ENCODE measurements at regions not wholly inside any gene's neighbourhood (a gene's known extent, or its start where the extent isn't known, plus 50 kb on each side); places are given as distances from the start of the nearest gene placed in this dataset.

DNA sequence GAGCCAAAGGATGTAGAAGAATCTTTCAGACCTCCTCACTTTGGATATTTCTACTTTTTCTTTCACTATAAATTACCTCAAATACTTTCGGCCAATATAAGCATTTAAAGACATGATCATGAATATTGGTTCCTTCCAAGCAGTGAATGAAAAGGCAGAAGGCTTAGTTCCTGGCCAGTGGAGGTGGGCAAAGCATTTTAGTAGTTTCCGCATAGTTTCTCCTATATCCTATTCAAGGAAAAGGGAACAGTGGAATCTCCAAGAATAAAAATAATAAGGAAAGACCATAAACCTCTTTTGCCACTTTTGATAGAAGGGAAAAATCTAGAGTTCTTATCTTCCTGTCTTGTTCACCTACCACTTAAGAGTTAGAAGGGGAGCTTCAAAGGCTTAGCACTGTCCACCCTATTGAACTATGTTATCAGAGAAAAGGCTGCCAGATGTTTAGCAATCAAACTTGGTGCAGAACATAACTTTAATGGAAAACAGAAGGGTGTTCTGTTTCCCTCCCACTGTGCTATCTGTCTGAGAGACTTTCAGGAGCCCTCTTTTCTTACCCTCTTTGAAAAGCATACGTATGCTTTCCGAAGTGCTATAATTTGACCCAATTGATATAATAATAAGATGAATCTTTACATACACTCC, 155.6 kb upstream of the DPH6 start:
- no peak for DNase-seq
- no peak overlapping the region for H3K4me3 ChIP-seq (ENCODE audit: insufficient read depth, low read depth, low read length, poor library complexity, severe bottlenecking)
- no peaks in the 10 kb centered on the region for H3K4me1 ChIP-seq (ENCODE audit: control insufficient read depth, insufficient read depth, low read length, poor library complexity, severe bottlenecking)
- no peak overlapping the region for H3K27ac ChIP-seq (ENCODE audit: insufficient read depth, low read length, poor library complexity, severe bottlenecking)
- H3K27me3 ChIP-seq (replicated peaks; ENCODE audit: control insufficient read depth, insufficient read depth, low read length, poor library complexity, severe bottlenecking), result no peaks in the 10 kb centered on the region
- no peaks in the 10 kb centered on the region for H3K36me3 ChIP-seq (ENCODE audit: control insufficient read depth, insufficient read depth, low read length)
- H3K9me3 ChIP-seq (ENCODE audit: control insufficient read depth, low read length), result no peaks in the 10 kb centered on the region

DNA sequence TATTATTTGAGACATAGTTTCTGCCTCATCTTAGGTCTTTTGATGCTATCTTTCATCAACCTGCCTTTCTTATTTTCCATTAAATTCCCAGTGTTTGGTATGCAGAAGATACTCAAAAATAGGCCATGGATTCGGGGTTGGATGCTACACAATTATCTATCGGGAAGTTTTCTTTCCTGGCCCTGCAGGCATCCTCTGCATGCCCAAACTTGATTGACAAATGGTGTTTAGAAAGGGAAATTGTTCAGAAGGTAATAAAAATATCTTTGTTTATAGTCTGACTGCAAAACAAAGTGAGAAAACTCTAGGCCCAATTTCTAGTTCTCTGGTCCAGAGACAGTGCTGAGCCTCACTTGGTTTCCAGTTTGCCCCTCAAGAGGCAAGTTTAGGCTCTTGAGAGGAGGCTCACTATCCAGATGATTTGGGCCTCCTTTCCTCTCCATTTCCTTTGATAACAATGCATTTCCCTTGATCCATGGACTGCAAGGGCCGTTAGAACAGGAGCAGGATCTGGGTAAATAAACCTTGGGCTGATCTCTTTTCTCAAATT, 157.1 kb upstream of the DPH6 start:
- no peaks in the 10 kb centered on the region for H3K4me1 ChIP-seq (ENCODE audit: control insufficient read depth, insufficient read depth, low read length, poor library complexity, severe bottlenecking)
- H3K27me3 ChIP-seq (replicated peaks; ENCODE audit: control insufficient read depth, insufficient read depth, low read length, poor library complexity, severe bottlenecking), result no peaks in the 10 kb centered on the region
- no peaks in the 10 kb centered on the region for H3K36me3 ChIP-seq (ENCODE audit: control insufficient read depth, insufficient read depth, low read length)
- DNase-seq, result no peak
- no peak overlapping the region for H3K4me3 ChIP-seq (ENCODE audit: insufficient read depth, low read depth, low read length, poor library complexity, severe bottlenecking)
- no peaks in the 10 kb centered on the region for H3K9me3 ChIP-seq (ENCODE audit: control insufficient read depth, low read length)
- no peak overlapping the region for H3K27ac ChIP-seq (ENCODE audit: insufficient read depth, low read length, poor library complexity, severe bottlenecking)

DNA sequence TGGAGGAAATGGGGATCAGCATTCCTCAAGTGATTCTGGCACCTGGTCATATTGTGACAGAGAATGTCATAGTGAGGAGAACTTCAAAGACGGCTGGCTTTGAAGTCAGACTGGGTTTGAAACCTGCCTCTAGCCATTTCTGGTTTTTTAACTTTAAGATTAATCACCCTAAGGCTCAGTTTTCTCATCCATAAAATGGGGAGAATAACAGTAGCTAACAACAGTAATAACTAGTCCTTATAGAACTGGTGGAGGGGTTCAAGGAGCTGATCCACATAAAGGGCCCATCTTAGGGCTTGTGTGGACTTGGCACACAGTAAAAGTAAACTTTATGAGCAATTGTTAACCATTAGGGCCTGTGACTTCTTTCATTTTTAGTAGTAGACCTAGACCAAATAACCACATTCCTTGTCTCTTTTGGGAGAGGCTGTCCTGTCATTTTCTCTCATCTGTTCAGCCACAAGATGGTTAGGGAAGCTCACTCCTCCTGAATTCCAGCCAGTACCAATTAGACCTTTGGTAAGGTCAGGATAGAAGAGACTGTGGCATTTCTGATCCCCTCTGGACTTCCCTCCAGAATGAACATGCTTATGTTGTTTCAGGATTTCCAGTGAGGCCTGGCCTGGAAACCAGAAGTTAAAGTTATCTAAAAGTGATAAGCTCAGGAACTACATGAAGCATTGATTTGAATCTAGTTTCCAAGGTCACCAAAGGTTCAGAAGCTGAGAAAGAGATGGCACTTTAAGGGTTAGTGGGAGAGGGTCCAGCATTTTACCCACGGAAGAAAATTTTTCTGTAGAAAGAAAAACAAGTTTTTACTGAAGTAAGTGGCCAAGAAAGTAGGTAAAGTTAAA, 159.3 kb upstream of the DPH6 start:
- H3K9me3 ChIP-seq (ENCODE audit: control insufficient read depth, low read length), result no peaks in the 10 kb centered on the region
- no peaks in the 10 kb centered on the region for H3K36me3 ChIP-seq (ENCODE audit: control insufficient read depth, insufficient read depth, low read length)
- no peak overlapping the region for H3K4me3 ChIP-seq (ENCODE audit: insufficient read depth, low read depth, low read length, poor library complexity, severe bottlenecking)
- no peaks in the 10 kb centered on the region for H3K27me3 ChIP-seq (replicated peaks; ENCODE audit: control insufficient read depth, insufficient read depth, low read length, poor library complexity, severe bottlenecking)
- DNase-seq, result no peak
- no peak overlapping the region for H3K27ac ChIP-seq (ENCODE audit: insufficient read depth, low read length, poor library complexity, severe bottlenecking)
- no peaks in the 10 kb centered on the region for H3K4me1 ChIP-seq (ENCODE audit: control insufficient read depth, insufficient read depth, low read length, poor library complexity, severe bottlenecking)

DNA sequence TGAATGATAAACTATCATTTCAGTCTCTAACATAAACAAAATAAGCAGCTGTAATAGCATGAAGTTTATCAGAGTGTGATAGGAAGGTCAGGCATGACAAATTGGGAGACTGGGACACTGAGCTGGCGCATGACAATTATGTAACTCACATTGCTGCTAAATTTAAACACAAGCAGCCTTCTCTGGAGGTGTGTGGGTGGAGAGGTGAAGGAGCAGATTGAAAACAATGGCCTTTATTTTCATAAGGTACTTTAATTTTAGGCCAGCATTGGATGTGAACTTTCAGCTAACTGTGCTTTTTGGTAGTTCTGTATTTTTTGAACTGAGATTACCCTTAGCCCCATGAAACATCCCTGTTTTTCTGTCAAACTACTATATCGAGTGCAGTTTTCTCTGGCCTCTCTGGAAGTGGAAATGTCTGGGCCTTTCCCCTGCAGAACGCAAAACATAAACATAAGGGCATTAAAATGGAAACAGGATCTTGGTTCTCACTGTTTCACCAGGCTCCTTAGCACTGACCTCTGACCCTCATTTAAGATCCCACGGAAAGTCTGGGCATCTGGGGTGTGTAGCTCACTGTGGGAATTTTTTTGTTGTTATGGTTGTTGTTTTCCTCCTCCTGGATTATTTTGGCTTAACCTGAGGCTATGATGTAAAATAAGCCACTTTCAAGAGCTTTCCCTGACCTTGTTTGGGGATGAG, 160.1 kb upstream of the DPH6 start:
- no peaks in the 10 kb centered on the region for H3K4me1 ChIP-seq (ENCODE audit: control insufficient read depth, insufficient read depth, low read length, poor library complexity, severe bottlenecking)
- no peaks in the 10 kb centered on the region for H3K27me3 ChIP-seq (replicated peaks; ENCODE audit: control insufficient read depth, insufficient read depth, low read length, poor library complexity, severe bottlenecking)
- H3K4me3 ChIP-seq (ENCODE audit: insufficient read depth, low read depth, low read length, poor library complexity, severe bottlenecking), result no peak overlapping the region
- H3K36me3 ChIP-seq (ENCODE audit: control insufficient read depth, insufficient read depth, low read length), result no peaks in the 10 kb centered on the region
- no peak overlapping the region for H3K27ac ChIP-seq (ENCODE audit: insufficient read depth, low read length, poor library complexity, severe bottlenecking)
- H3K9me3 ChIP-seq (ENCODE audit: control insufficient read depth, low read length), result no peaks in the 10 kb centered on the region
- DNase-seq, result no peak

DNA sequence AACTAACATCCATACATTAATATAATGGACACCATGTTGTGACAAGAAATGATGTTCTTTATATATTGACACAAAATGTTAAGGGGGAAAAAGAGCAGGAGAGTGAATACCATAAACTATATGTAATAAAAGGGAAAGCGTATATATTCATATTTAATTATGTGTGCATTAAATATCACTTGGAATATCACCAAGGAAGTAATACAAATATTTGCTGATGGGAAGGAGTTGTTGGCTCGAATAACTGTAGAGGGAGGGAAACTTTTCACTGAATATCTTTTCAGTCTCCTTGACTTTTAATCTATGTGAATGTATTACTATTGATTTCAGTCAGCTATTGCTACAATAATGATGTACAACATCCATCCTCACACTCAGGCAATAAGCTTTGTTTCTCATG, 167.0 kb upstream of the DPH6 start:
- Histone ChIP-seq H3K4me3 (ENCODE audit: insufficient read depth, low read depth, low read length, poor library complexity, severe bottlenecking) (no peak overlapping the region), H3K4me1 (ENCODE audit: control insufficient read depth, insufficient read depth, low read length, poor library complexity, severe bottlenecking) (no peaks in the 10 kb centered on the region), H3K36me3 (ENCODE audit: control insufficient read depth, insufficient read depth, low read length) (no peaks in the 10 kb centered on the region), H3K27me3 (replicated peaks; ENCODE audit: control insufficient read depth, insufficient read depth, low read length, poor library complexity, severe bottlenecking) (no peaks in the 10 kb centered on the region), H3K9me3 (ENCODE audit: control insufficient read depth, low read length) (no peaks in the 10 kb centered on the region), H3K27ac (ENCODE audit: insufficient read depth, low read length, poor library complexity, severe bottlenecking) (no peak overlapping the region)
- DNase-seq, result no peak

DNA sequence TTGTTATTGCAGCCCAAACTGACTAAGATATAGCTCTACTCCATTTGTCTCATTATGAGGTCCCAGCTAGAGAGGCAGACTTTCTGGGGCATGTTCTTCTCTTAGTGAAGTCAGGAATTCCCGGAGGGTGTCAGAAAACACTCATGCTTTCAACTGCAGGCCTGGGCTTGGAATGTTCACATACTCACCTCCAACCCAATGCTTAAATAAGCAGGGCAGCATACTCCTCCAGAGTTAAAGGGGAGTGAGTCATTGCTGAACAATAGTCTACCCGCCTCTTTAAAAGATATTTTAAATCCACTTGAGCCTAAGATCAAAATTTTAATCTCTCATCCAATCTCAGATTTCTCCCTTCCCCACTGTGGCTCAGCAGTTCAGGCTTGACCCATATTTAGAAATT, 167.8 kb upstream of the DPH6 start:
- Histone ChIP-seq H3K9me3 (ENCODE audit: control insufficient read depth, low read length) (no peaks in the 10 kb centered on the region), H3K4me3 (ENCODE audit: insufficient read depth, low read depth, low read length, poor library complexity, severe bottlenecking) (no peak overlapping the region), H3K27me3 (replicated peaks; ENCODE audit: control insufficient read depth, insufficient read depth, low read length, poor library complexity, severe bottlenecking) (no peaks in the 10 kb centered on the region), H3K4me1 (ENCODE audit: control insufficient read depth, insufficient read depth, low read length, poor library complexity, severe bottlenecking) (no peaks in the 10 kb centered on the region), H3K36me3 (ENCODE audit: control insufficient read depth, insufficient read depth, low read length) (no peaks in the 10 kb centered on the region), H3K27ac (ENCODE audit: insufficient read depth, low read length, poor library complexity, severe bottlenecking) (no peak overlapping the region)
- DNase-seq, result no peak

DNA sequence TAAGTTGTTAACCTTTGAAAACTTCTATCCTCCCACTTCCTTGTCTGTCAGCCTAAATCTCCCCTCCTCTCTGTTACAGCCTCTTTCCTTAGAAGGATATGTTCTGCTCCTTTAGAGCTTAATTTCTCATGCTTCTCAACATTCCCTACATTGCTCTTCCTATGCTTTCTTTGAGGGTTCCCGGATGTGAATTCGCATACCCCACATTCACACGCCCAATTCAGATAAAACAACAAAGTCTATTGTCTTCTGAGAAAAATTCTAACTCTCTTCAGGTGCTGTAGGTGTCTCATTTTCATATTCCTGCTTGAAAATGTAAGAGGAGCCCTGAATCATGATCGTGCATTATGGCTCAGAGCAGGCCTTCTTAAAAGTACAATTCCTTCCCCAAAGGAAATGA, 171.8 kb upstream of the DPH6 start:
- no peaks in the 10 kb centered on the region for H3K27me3 ChIP-seq (replicated peaks; ENCODE audit: control insufficient read depth, insufficient read depth, low read length, poor library complexity, severe bottlenecking)
- H3K27ac ChIP-seq (ENCODE audit: insufficient read depth, low read length, poor library complexity, severe bottlenecking), result no peak overlapping the region
- H3K9me3 ChIP-seq (ENCODE audit: control insufficient read depth, low read length), result no peaks in the 10 kb centered on the region
- H3K36me3 ChIP-seq (ENCODE audit: control insufficient read depth, insufficient read depth, low read length), result no peaks in the 10 kb centered on the region
- H3K4me3 ChIP-seq (ENCODE audit: insufficient read depth, low read depth, low read length, poor library complexity, severe bottlenecking), result no peak overlapping the region
- no peaks in the 10 kb centered on the region for H3K4me1 ChIP-seq (ENCODE audit: control insufficient read depth, insufficient read depth, low read length, poor library complexity, severe bottlenecking)
- DNase-seq, result no peak

DNA sequence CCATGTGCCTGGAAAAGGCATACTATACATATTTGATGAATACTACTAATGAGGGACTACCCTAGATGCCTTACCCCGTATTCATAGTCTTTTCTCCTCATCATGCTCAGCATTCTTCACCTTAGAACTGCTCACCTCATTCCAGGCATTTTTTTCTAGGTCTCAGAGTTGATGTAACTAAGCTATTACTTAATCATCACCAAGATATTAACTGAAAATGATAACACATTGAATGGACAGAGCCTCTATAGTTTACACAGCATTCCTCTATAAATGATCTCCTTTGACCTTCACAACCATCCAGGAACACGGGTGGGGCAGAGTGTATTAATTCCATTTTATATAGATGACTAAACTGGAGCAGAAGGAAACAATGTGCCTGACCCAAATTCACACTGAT, 174.1 kb upstream of the DPH6 start:
- Histone ChIP-seq H3K4me1 (ENCODE audit: control insufficient read depth, insufficient read depth, low read length, poor library complexity, severe bottlenecking) (no peaks in the 10 kb centered on the region), H3K27ac (ENCODE audit: insufficient read depth, low read length, poor library complexity, severe bottlenecking) (no peak overlapping the region), H3K4me3 (ENCODE audit: insufficient read depth, low read depth, low read length, poor library complexity, severe bottlenecking) (no peak overlapping the region), H3K27me3 (replicated peaks; ENCODE audit: control insufficient read depth, insufficient read depth, low read length, poor library complexity, severe bottlenecking) (no peaks in the 10 kb centered on the region), H3K9me3 (ENCODE audit: control insufficient read depth, low read length) (no peaks in the 10 kb centered on the region), H3K36me3 (ENCODE audit: control insufficient read depth, insufficient read depth, low read length) (no peaks in the 10 kb centered on the region)
- DNase-seq, result no peak

DNA sequence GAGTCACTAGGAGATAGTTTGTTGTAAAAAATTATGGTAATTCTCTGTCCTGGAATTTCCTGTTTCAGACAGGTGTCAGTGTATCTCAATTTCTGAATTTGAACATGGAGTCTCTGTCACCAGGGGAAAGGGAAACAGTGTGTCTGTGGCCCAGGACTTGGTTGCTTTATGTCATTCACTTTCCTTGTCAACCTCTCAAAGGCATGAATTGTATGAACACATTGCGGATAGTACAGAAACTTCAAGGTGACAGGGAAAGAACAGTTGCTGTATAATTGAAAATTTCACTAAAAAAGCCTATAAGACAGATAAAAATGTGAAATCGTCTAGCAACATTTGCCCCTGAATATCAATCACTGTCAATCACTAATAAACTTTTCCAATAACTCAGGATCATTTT, 175.0 kb upstream of the DPH6 start:
- Histone ChIP-seq H3K4me3 (ENCODE audit: insufficient read depth, low read depth, low read length, poor library complexity, severe bottlenecking) (no peak overlapping the region), H3K27ac (ENCODE audit: insufficient read depth, low read length, poor library complexity, severe bottlenecking) (no peak overlapping the region), H3K27me3 (replicated peaks; ENCODE audit: control insufficient read depth, insufficient read depth, low read length, poor library complexity, severe bottlenecking) (no peaks in the 10 kb centered on the region), H3K36me3 (ENCODE audit: control insufficient read depth, insufficient read depth, low read length) (no peaks in the 10 kb centered on the region), H3K4me1 (ENCODE audit: control insufficient read depth, insufficient read depth, low read length, poor library complexity, severe bottlenecking) (no peaks in the 10 kb centered on the region), H3K9me3 (ENCODE audit: control insufficient read depth, low read length) (no peaks in the 10 kb centered on the region)
- no peak for DNase-seq

DNA sequence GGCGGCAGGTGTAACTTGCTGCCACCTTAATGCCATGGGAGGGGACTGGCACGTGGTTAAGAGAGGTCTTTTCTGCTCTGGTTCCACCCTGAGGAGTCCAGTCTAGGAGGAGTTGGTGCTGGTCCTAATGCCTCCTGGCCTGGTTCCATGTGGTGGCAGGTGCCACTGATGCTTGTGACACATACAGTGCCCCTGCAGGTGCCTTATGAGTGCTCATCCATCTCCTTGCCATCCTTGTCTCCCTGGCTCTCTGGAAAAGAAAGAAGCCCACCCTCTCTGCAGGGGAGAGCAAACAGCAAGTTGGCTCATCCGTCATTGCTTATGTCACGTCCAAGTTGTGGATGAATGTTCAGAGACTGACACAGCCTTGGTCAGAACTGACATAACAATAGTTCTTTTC, 175.8 kb upstream of the DPH6 start:
- no peaks in the 10 kb centered on the region for H3K9me3 ChIP-seq (ENCODE audit: control insufficient read depth, low read length)
- H3K4me1 ChIP-seq (ENCODE audit: control insufficient read depth, insufficient read depth, low read length, poor library complexity, severe bottlenecking), result no peaks in the 10 kb centered on the region
- no peak for DNase-seq
- no peak overlapping the region for H3K27ac ChIP-seq (ENCODE audit: insufficient read depth, low read length, poor library complexity, severe bottlenecking)
- no peaks in the 10 kb centered on the region for H3K36me3 ChIP-seq (ENCODE audit: control insufficient read depth, insufficient read depth, low read length)
- no peaks in the 10 kb centered on the region for H3K27me3 ChIP-seq (replicated peaks; ENCODE audit: control insufficient read depth, insufficient read depth, low read length, poor library complexity, severe bottlenecking)
- H3K4me3 ChIP-seq (ENCODE audit: insufficient read depth, low read depth, low read length, poor library complexity, severe bottlenecking), result no peak overlapping the region

Measured in effector memory CD4-positive, alpha-beta T cell (primary cell).